ENCODE measurements at regions not wholly inside any gene's neighbourhood (a gene's known extent, or its start where the extent isn't known, plus 50 kb on each side); places are given as distances from the start of the nearest gene placed in this dataset.

DNA sequence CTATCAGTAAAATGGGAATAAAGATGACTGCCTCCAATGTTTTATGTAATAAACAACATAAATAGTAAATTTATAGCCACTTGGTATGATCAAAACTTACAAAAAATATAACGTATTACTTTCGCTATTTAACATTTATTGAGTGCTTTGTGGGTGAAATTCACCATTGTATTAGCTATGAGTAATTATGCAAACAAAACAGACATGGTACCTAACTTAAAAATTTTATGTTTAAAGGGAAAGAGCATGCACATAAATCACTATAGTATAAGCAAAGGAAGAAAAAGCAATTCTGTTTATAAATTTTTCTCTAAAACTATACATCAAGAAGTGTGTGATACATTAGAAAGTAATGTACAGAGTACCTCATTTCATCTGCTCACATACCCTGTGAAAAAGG, 1046.2 kb downstream of the NCAM2 start:
- intact Hi-C loops (cut with micrococcal nuclease), result no loop called here
- Histone ChIP-seq H4K20me1 (ENCODE audit: insufficient read depth) (no peaks in the 10 kb centered on the region), H3K27me3 (ENCODE audit: insufficient read depth, low read length) (no peaks in the 10 kb centered on the region), H3K4me3 (replicated peaks in 1 of 2; ENCODE audit: low read depth in 1 of 2, low read length in 2 of 2) (no peak overlapping the region), H3K79me2 (ENCODE audit: insufficient read depth, low read length) (no peaks in the 10 kb centered on the region), H3K9me2 (ENCODE audit: insufficient read depth) (no peaks in the 10 kb centered on the region), H2AFZ (ENCODE audit: low read depth, low read length, poor library complexity, severe bottlenecking) (no peak overlapping the region), H3K4me1 (ENCODE audit: control insufficient read depth in 1 of 2, insufficient read depth in 2 of 2, low read length in 2 of 2) (no peaks in the 10 kb centered on the region), H3K9me3 (ENCODE audit: control insufficient read depth in 1 of 2, insufficient read depth in 1 of 2, low read depth in 1 of 2, low read length in 2 of 2) (peaks cover 10 to 14% of the 10 kb centered on the region in 2 experiments; a peak in 2 of 4 replicates), H3K27ac (ENCODE audit: low read depth, low read length) (no peak overlapping the region), H3K9ac (ENCODE audit: low read length) (no peak overlapping the region), H3K36me3 (ENCODE audit: control insufficient read depth in 1 of 2, insufficient read depth in 2 of 2, low read length in 2 of 2) (no peaks in the 10 kb centered on the region), H3K4me2 (ENCODE audit: low read length) (no peak overlapping the region)
- RAD21 ChIA-PET (ENCODE audit: low non-redundant PET in 1 of 2, low total read pairs in 2 of 2, uncharacterized antibody in 2 of 2, unreplicated experiment in 2 of 2), result no interaction called here
- CTCF ChIA-PET, result no interaction called here
- no peak for TF ChIP-seq ZFX (IDR thresholded peaks at IDR 0.05)
- TF ChIP-seq, protein P1, sequence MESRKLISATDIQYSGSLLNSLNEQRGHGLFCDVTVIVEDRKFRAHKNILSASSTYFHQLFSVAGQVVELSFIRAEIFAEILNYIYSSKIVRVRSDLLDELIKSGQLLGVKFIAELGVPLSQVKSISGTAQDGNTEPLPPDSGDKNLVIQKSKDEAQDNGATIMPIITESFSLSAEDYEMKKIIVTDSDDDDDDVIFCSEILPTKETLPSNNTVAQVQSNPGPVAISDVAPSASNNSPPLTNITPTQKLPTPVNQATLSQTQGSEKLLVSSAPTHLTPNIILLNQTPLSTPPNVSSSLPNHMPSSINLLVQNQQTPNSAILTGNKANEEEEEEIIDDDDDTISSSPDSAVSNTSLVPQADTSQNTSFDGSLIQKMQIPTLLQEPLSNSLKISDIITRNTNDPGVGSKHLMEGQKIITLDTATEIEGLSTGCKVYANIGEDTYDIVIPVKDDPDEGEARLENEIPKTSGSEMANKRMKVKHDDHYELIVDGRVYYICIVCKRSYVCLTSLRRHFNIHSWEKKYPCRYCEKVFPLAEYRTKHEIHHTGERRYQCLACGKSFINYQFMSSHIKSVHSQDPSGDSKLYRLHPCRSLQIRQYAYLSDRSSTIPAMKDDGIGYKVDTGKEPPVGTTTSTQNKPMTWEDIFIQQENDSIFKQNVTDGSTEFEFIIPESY (IDR thresholded peaks at IDR 0.05; ENCODE audit: extremely low read depth, insufficient replicate concordance, low read length), result no peak
- no peak for TF ChIP-seq EZH2 (IDR thresholded peaks at IDR 0.05)
- no peak for TF ChIP-seq ELF1 (IDR thresholded peaks at IDR 0.05; ENCODE audit: borderline replicate concordance, low read depth)
- TF ChIP-seq FOSL1 (IDR thresholded peaks at IDR 0.05; ENCODE audit: low read depth), result no peak
- TF ChIP-seq JUND (IDR thresholded peaks at IDR 0.05), result no peak
- no peak for TF ChIP-seq REST (IDR thresholded peaks at IDR 0.05; ENCODE audit: low read depth)
- TF ChIP-seq SIN3A (IDR thresholded peaks at IDR 0.05; ENCODE audit: low read depth), result no peak
- no peak for TF ChIP-seq SRF (IDR thresholded peaks at IDR 0.05; ENCODE audit: low read depth)
- no peak for TF ChIP-seq CTCF (IDR thresholded peaks at IDR 0.05 in 2 of 3, conservative IDR thresholded peaks at IDR 0.05 in 1 of 3; ENCODE audit: borderline replicate concordance in 1 of 3, insufficient read depth in 1 of 3, low read depth in 2 of 3, low read length in 2 of 3)
- no peak for TF ChIP-seq POLR2AphosphoS5 (IDR thresholded peaks at IDR 0.05; ENCODE audit: low read depth, low read length)
- TF ChIP-seq CBX3 (IDR thresholded peaks at IDR 0.05; ENCODE audit: low read depth), result no peak
- no peak for TF ChIP-seq TCF7L2 (IDR thresholded peaks at IDR 0.05; ENCODE audit: borderline replicate concordance, extremely low read depth, insufficient read depth, insufficient read length)
- no peak for TF ChIP-seq RAD21 (IDR thresholded peaks at IDR 0.05; ENCODE audit: low read depth)
- no peak for TF ChIP-seq SP1 (IDR thresholded peaks at IDR 0.05; ENCODE audit: low read depth)
- no peak for TF ChIP-seq EZH2phosphoT487 (IDR thresholded peaks at IDR 0.05; ENCODE audit: borderline replicate concordance)
- no peak for TF ChIP-seq ATF3 (IDR thresholded peaks at IDR 0.05)
- TF ChIP-seq ZNF274 (IDR thresholded peaks at IDR 0.05; ENCODE audit: low read depth, low read length), result no peak
- BruUV-seq (replicated peaks), result no TSS peak
- DNase-seq (ENCODE audit: low read depth, low spot score), result no peak
- no peak for ATAC-seq
- POLR2A ChIA-PET, result no interaction called here

Data from HCT116 (cell line).